Stimulated activated CD4-positive, alpha-beta T cell treated with anti-CD3 and anti-CD28 coated beads, Interleukin-12 subunit alpha, Interleukin-12 subunit beta, amount 100 ng/mL, for 4 hours (primary cell): ENCODE measurements at regions not wholly inside any gene's neighbourhood (a gene's known extent, or its start where the extent isn't known, plus 50 kb on each side); places are given as distances from the start of the nearest gene placed in this dataset.

Experiments used
- DNase-seq: peaks from one replicate; pipeline ENCODE4 v3.0.0-alpha.2; 2020

GRCh38 chr16:64449506-64449905 is 672.4 kb downstream of the CDH11 start:
- DNase-seq, result no peak

DNA sequence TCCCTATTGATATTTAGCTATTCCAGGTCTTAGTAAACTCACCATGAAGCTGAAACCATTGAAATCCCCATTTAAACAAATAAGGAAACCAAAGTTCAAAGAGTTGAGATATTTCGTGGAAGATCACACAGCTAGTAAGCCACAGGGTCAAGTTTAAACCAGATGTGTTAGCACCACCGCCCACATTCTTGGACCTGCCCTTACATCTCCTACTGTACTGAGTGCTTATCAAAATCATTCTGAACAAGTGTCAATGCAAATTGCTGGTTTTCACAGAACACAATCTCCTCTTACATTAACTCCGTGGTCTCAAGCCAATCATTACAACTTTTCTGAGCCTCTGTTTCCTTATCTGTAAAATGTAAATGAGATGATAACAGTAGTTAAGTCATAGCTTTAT is 676.2 kb downstream of the CDH11 start:
- DNase-seq, result no peak

GRCh38 chr16:64445245-64445644 is 676.6 kb downstream of the CDH11 start:
- no peak for DNase-seq

DNA sequence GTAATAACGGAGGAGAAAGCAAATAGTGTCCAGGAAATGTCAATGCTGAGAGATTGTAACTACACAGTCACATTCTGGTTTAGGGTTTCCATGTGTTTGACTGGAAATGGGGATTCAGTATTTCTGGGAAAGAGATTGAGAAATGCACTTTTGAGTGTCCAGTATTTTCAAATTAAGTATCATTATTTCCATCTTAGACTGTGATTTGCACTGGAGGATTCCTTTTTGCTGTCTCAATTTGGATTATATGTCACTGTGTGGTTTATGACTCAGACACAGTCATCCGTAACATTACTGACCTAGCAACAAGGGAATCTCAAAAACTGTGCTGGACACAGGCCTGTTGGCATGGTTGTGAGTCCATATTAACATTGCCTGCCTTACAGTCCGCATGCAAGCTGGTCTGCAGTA is 681.4 kb downstream of the CDH11 start:
- DNase-seq, result no peak

DNA sequence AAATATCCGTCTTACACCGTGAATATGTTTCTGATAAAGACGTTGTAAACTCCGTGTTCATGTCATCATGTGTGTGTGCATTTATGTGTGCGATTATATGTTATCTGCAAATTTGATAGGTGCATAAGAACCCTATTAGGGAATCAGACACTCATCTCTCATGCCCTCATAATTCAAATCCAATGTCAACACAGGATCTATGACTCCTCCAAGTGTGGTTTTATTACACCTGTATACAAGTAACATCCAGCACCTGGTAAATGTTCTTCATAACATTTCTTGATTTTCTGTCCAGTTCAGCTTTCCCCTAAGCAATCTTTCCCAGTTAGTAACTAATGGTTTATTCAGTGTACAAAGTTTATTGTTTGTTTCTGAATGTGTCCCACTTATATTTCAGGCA is 681.9 kb downstream of the CDH11 start:
- no peak for DNase-seq

- no peak for DNase-seq
Measured at GRCh38 chr16:64437706-64438324, 684.0 kb downstream of the CDH11 start.

- DNase-seq, result no peak
Measured at GRCh38 chr16:64434526-64435069, 687.3 kb downstream of the CDH11 start.

DNA sequence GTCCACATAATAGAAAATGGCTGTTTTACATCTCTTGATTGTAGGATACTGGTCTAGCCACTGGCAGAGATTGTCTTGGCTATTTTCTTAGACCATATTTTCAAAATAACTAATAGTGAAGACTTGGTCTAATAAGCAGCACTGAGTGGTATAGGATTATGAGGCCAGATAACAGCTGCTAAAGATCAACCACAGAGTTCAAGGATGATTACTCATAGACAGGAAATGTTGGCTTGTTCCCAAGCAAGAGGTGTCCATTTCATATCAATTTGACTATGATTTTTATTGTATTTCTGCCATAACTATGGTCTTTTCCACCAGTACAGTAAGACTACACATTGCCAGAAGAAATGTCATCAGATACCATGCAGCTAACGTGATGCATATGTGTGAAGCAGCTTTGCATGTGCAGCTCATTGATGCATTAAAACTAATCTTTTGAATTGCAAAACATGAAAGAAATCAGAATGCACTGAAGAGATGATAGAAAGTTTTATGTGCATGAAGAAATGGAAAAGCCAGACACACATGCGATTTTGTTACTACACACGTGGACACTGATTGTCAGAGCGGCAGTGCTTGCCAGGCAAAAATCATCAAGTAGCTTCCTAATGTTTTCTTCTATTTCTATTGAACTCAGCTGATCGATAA is 693.3 kb downstream of the CDH11 start:
- DNase-seq, result no peak

DNA sequence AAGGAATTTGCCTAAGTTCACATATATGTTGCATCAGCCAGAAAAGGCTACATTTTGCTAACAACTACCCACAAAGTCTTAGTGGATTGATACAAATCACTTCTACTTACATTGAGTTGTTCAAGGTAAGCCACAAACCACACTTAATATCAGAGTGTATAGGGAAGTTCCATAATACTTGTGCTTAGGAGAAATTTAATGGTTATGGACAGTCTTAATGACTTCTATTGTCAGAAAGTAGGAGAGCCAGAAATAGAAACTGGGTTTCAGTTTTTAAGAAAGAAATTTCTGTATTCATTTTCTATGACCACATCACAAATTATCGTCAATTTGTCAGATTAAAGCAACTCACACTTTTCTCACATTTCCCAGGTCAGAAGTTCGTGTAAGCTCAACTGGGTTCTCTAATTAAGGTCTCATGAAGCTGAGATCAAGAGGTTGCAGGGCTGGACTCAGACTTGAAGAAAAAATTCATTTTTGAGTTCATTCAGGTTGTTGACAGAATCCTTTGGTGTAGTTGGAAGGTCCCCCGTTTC is 695.7 kb downstream of the CDH11 start:
- no peak for DNase-seq

- no peak for DNase-seq
Measured at GRCh38 chr16:64425381-64425780, 696.5 kb downstream of the CDH11 start.

GRCh38 chr16:64422259-64422658 is 699.6 kb downstream of the CDH11 start:
- DNase-seq, result no peak

GRCh38 chr16:64421515-64421914 is 700.3 kb downstream of the CDH11 start:
- no peak for DNase-seq

GRCh38 chr16:64419832-64420231 is 702.0 kb downstream of the CDH11 start:
- DNase-seq, result no peak

- DNase-seq, result no peak
Measured at GRCh38 chr16:64417711-64418227, 704.1 kb downstream of the CDH11 start.

GRCh38 chr16:64416216-64417005 is 705.5 kb downstream of the CDH11 start:
- DNase-seq, result no peak

- DNase-seq, result no peak
Measured at GRCh38 chr16:64412578-64413280, 709.1 kb downstream of the CDH11 start.

DNA sequence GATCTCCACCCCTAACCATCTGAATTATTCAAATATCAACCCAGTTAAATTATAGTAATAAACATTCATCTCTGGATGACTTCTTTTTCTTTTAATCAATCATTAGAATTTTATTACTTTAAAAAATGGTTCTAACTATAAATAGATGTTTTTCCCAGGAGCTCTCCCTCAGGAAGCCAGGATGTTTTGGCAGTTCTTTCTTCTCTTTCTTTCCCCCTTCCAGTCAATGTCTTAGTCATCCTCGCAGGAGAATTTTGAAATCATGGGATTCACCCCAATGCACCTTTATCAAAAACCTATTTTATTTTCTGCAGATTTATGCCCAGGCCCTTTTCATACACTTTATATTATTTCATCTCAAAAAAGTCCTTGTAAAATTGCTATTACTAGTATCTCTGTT is 711.6 kb downstream of the CDH11 start:
- no peak for DNase-seq

DNA sequence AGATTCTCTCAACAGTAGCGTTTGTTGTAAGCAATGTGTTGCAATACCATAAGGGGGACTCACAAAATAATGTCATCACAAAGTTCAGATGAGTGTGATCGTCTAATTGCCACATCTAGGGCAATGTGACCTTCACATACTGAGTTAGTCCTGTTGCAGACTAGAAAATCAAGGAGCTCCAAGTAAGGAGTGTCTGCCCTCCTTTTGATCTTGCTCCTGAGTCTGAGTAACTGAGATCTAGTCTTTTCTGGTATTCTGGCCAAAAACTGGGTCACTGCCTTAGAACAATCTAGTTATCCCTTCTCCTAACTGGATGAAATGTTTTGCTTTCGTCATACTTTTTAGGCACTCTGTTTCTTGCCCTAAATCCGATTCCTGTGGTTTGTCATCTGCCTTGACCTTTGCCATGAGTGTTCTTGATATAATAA is 712.1 kb downstream of the CDH11 start:
- no peak for DNase-seq

DNA sequence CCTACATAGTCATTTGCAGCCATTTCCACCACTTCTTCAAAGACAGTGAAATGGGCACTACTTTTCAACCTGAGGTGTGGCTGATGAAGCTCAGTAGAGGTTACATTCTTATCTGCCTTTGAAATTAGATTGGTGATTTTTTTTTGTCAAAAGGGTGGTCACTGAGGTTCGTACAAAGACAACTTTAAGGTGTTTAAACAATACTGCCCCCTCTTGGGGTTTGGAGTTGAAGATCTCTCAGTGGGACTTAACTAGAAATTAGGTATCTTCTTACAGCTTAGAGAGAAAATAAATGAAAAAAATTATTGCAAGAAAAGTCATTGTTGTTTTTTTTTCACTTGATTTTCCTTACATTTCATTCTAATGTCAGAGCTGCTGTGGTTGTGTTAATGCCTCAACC is 713.2 kb downstream of the CDH11 start:
- DNase-seq, result no peak

GRCh38 chr16:64406770-64407181 is 715.1 kb downstream of the CDH11 start:
- no peak for DNase-seq

GRCh38 chr16:64403352-64403751 is 718.5 kb downstream of the CDH11 start:
- DNase-seq, result no peak

DNA sequence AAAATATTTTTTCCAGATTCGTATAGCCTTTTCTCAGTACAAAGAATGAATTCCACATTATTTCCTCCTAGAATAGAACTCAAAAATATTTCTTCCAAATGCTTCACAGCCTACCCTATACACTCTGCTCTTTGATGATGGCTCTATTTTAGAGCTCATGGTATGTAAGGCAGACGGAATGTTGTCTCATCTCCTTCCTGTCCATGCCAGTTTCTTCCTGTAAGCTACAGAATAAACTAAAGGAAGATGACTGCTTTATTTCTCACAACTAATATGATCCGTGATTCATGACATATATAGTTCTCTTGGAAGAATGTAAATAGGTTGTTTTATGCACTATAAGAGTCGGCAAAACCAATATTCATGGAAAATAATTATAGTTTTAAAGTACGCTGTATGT is 723.1 kb downstream of the CDH11 start:
- DNase-seq, result no peak
